HEK293 (cell line): ENCODE measurements at regions not wholly inside any gene's neighbourhood (a gene's known extent, or its start where the extent isn't known, plus 50 kb on each side); places are given as distances from the start of the nearest gene placed in this dataset.

Experiments used
- FEZF1 ChIP-seq: fragments of 450-650 bp; formaldehyde crosslinking; IDR thresholded peaks from 2 replicates; pipeline ENCODE4 v1.5.1; 2016; ENCODE audit warnings: missing biosample characterization, missing genetic modification characterization
- YY1 ChIP-seq: fragments of 450-650 bp; formaldehyde crosslinking; IDR thresholded peaks from 2 replicates; pipeline ENCODE4 v1.5.1; 2018; ENCODE audit warnings: missing biosample characterization, missing genetic modification characterization
- ZFHX2 ChIP-seq: fragments of 450-650 bp; formaldehyde crosslinking; conservative IDR thresholded peaks from 2 replicates; pipeline ENCODE4 v1.5.1; 2016; ENCODE audit warnings: missing biosample characterization, missing genetic modification characterization
- ZNF10 ChIP-seq: fragments of 450-650 bp; formaldehyde crosslinking; IDR thresholded peaks from 2 replicates; pipeline ENCODE4 v1.5.1; 2017; ENCODE audit warnings: missing biosample characterization, missing genetic modification characterization
- ZNF133 ChIP-seq: fragments of 450-650 bp; formaldehyde crosslinking; IDR thresholded peaks from 2 replicates; pipeline ENCODE4 v1.5.1; 2016; ENCODE audit warnings: missing biosample characterization, missing genetic modification characterization
- ZNF140 ChIP-seq: fragments of 450-650 bp; formaldehyde crosslinking; IDR thresholded peaks from 2 replicates; pipeline ENCODE4 v1.5.1; 2016; ENCODE audit warnings: missing biosample characterization, missing genetic modification characterization
- ZNF302 ChIP-seq: fragments of 450-650 bp; formaldehyde crosslinking; IDR thresholded peaks from 2 replicates; pipeline ENCODE4 v1.5.1; 2016; ENCODE audit warnings: missing biosample characterization, missing genetic modification characterization, low read depth
- ZNF530 ChIP-seq: fragments of 450-650 bp; formaldehyde crosslinking; IDR thresholded peaks from 2 replicates; pipeline ENCODE4 v1.5.1; 2016; ENCODE audit warnings: low read depth, missing biosample characterization, missing genetic modification characterization
- ZNF623 ChIP-seq: fragments of 450-650 bp; formaldehyde crosslinking; IDR thresholded peaks from 2 replicates; pipeline ENCODE4 v1.5.1; 2016; ENCODE audit warnings: missing biosample characterization, missing genetic modification characterization
- TF ChIP-seq, protein P1 (sequence below): fragments of 450-650 bp; formaldehyde crosslinking; IDR thresholded peaks from 2 replicates; pipeline ENCODE4 v1.5.1; 2016; ENCODE audit warnings: missing biosample characterization, missing genetic modification characterization
- TF ChIP-seq, protein P2 (sequence below): fragments of 450-650 bp; formaldehyde crosslinking; IDR thresholded peaks from 2 replicates; pipeline ENCODE4 v1.5.1; 2016; ENCODE audit warnings: missing biosample characterization, missing genetic modification characterization
- TF ChIP-seq, protein P3 (sequence below): fragments of 450-650 bp; formaldehyde crosslinking; IDR thresholded peaks from 2 replicates; pipeline ENCODE4 v1.5.1; 2017; ENCODE audit warnings: missing biosample characterization, missing genetic modification characterization
- TF ChIP-seq, protein P4 (sequence below): fragments of 450-650 bp; formaldehyde crosslinking; IDR thresholded peaks from 2 replicates; pipeline ENCODE4 v1.5.1; 2016; ENCODE audit warnings: missing biosample characterization, missing genetic modification characterization

DNA sequence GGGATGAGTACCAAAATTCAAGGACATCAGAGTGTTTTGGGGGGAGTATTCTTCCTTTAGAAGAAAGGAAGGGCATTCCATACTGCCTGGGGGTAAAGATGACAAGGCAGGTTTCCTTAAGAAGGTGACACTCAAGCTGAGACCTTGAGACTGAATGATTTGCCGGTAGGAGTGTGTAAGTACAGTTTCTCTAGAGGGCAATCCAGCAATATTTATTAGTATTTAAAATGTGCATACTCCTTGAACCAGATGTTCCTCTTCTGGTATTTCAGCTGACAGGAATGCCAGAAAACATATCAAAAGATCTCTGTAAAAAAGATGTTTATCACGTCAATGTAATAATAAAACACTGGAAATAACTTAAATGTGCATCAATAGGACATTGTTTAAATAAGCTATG is 106.4 kb upstream of the TMCC3 start:
- TF ChIP-seq ZNF623 (tag by site-specific recombination): no peak
- TF ChIP-seq ZFHX2 (tag by site-specific recombination): no peak
- TF ChIP-seq, protein P1, sequence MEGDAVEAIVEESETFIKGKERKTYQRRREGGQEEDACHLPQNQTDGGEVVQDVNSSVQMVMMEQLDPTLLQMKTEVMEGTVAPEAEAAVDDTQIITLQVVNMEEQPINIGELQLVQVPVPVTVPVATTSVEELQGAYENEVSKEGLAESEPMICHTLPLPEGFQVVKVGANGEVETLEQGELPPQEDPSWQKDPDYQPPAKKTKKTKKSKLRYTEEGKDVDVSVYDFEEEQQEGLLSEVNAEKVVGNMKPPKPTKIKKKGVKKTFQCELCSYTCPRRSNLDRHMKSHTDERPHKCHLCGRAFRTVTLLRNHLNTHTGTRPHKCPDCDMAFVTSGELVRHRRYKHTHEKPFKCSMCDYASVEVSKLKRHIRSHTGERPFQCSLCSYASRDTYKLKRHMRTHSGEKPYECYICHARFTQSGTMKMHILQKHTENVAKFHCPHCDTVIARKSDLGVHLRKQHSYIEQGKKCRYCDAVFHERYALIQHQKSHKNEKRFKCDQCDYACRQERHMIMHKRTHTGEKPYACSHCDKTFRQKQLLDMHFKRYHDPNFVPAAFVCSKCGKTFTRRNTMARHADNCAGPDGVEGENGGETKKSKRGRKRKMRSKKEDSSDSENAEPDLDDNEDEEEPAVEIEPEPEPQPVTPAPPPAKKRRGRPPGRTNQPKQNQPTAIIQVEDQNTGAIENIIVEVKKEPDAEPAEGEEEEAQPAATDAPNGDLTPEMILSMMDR (tag by site-specific recombination): no peak
- no peak for TF ChIP-seq ZNF140 (tag by site-specific recombination)
- TF ChIP-seq, protein P2, sequence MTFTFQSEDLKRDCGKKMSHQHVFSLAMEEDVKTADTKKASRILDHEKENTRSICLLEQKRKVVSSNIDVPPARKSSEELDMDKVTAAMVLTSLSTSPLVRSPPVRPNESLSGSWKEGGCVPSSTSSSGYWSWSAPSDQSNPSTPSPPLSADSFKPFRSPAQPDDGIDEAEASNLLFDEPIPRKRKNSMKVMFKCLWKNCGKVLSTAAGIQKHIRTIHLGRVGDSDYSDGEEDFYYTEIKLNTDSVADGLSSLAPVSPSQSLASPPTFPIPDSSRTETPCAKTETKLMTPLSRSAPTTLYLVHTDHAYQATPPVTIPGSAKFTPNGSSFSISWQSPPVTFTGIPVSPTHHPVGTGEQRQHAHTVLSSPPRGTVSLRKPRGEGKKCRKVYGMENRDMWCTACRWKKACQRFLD (tag by site-specific recombination): no peak
- TF ChIP-seq ZNF530 (tag by site-specific recombination): no peak
- no peak for TF ChIP-seq YY1
- TF ChIP-seq ZNF10: no peak
- TF ChIP-seq, protein P3, sequence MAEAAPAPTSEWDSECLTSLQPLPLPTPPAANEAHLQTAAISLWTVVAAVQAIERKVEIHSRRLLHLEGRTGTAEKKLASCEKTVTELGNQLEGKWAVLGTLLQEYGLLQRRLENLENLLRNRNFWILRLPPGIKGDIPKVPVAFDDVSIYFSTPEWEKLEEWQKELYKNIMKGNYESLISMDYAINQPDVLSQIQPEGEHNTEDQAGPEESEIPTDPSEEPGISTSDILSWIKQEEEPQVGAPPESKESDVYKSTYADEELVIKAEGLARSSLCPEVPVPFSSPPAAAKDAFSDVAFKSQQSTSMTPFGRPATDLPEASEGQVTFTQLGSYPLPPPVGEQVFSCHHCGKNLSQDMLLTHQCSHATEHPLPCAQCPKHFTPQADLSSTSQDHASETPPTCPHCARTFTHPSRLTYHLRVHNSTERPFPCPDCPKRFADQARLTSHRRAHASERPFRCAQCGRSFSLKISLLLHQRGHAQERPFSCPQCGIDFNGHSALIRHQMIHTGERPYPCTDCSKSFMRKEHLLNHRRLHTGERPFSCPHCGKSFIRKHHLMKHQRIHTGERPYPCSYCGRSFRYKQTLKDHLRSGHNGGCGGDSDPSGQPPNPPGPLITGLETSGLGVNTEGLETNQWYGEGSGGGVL (tag by site-specific recombination): no peak
- no peak for TF ChIP-seq FEZF1 (tag by site-specific recombination)
- TF ChIP-seq, protein P4, sequence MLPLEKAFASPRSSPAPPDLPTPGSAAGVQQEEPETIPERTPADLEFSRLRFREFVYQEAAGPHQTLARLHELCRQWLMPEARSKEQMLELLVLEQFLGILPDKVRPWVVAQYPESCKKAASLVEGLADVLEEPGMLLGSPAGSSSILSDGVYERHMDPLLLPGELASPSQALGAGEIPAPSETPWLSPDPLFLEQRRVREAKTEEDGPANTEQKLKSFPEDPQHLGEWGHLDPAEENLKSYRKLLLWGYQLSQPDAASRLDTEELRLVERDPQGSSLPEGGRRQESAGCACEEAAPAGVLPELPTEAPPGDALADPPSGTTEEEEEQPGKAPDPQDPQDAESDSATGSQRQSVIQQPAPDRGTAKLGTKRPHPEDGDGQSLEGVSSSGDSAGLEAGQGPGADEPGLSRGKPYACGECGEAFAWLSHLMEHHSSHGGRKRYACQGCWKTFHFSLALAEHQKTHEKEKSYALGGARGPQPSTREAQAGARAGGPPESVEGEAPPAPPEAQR (tag by site-specific recombination): no peak
- TF ChIP-seq ZNF302 (tag by site-specific recombination): no peak
- TF ChIP-seq ZNF133 (tag by site-specific recombination): no peak
